NCI-H128 (cell line): ENCODE measurements at regions not wholly inside any gene's neighbourhood (a gene's known extent, or its start where the extent isn't known, plus 50 kb on each side); places are given as distances from the start of the nearest gene placed in this dataset.

ENCODE experiments used
- DNase-seq: peaks from one replicate; lab custom pipeline; 2025; ENCODE audit not compliant: unreplicated experiment; lab: John Stamatoyannopoulos, UW

GRCh38 chr6:99219788-99220187, 129.7 kb downstream of the FAXC start:
- no peak for DNase-seq

- no peak for DNase-seq
These were observed 132.5 kb downstream of the FAXC start for GRCh38 chr6:99216959-99217358.

- no peak for DNase-seq
These were observed 153.4 kb downstream of the FAXC start for GRCh38 chr6:99195986-99196655.

DNA sequence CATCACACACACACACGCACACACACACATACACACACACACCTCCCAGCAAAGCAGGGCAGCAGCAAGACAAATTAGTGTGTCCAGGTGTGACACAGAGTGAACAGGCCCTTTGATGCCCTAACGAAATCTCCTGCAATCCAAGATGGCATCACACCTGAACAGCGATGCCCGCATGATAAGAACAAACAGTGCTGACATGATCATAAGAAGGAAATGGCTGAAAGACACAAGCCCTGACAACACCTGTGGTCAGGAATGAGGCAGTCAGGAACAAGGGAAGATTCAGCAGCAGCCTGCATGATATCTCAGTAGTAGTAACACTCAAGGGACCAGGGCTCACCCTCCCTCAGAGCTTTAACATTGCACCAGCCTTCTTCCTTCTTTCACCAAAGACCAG, 156.9 kb downstream of the FAXC start:
- no peak for DNase-seq

DNA sequence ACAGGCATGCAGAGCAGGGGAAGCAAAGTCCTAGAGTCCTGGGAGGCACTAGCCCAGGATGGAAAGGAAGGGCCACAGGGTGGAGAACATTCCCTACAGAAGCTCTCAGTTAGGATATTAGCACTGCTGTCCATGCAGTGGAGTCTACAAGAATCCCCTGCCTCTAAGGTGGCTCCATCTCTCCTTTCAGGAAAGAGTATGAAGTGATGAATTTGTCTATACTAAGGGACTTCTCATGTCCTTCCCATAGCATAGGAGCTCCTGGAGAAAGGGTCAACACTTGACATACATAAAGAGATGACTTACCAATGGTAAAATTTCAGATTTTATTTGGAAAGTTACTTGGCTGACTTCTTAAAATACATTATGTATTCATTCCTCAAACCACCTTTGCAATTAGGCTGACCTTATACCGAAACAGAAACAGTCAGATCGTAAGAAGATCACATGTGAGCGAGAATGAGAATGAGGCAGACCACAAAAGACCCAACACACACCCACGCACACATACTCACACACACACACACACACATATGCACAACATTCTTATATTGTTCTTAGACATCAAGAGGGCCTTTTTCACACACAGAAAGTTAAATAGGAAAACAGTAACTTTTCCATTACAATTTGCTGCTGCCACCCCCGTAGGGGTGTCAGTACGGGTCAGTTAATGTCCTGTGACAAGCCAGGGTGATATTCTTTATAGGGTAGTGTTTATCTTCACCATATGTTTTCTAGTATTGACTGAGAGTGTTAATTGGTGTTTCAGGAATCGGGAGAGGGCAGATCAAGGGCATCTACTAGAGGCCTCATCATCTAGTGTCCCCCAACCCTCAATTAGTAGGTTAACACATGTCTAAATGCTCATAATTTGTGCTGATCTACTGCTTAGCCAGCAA, 159.4 kb downstream of the FAXC start:
- no peak for DNase-seq

GRCh38 chr6:99187429-99187828, 162.0 kb downstream of the FAXC start:
- DNase-seq: no peak

DNA sequence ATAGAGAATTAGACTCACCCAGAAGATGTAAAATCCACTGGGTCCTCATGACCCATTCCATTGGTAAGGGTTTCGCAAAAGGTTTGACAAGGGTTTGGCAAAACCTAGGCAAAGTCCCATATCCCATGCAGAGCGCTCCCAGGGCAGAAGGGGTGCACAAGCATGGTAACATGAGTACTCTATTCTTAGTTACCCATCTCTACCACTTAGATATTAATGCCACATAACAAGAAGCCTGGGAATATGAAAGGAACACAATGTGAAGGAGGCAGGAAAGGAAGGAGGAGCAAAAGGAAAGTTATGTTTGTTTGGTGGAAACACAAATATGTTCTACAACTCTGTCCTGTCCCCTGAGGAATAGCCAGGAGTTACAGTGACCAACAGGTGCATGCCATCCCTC, 163.1 kb downstream of the FAXC start:
- no peak for DNase-seq

DNA sequence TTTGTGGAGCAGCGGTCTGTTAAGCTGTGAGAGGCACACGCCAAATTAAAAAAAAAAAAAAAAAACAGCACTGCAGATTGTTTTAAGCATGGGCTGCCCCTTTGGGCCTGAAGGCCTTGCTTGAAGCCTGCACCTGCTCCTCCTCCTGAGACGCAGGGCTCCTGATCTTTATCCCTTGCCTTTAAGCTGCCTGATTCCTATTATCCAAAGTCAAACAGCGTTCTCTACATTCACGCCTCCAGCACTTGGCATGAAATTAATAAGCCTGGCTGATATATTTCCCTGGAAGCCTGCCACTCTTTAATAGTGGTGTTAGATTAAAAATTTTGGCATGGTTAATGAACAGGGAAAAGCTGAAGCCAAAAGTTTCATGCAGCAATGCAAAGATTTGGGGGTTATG, 163.9 kb downstream of the FAXC start:
- no peak for DNase-seq

DNA sequence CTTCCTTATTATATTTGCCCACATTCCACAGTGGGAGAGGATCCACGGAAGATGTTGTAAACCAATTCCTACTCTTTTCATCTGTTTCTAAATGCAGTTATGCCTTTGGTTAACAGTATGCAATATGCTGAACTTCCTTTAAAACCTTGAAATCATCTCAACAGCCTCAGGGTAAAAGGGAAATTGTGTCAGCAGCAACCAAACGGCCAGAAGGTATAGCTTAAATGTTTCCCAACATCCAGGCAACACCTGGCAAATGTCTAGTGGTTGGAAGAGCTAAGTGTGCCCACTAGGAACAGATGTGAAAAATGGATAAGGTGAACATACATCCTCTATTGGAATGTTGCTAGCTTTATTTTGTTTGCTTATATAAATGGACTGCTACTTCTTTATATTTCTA, 164.8 kb downstream of the FAXC start:
- DNase-seq: no peak

DNA sequence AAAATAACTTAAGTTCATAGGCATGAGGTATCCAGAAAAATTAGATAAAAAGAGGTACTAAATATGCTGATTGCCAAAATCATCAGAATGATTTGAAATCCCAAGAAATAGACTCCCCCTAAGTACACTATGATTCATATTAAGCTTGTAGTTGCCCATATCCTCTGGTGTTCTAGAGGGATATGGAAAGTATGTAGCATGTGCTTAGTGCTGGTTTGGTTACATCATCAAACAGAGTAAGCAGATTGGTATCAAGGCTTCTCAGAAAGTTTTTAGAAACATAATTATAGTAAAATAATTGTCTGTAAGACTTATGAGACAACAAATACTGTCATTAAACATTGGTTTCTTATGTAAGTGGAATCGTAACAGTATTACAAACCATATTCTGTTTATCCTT, 166.4 kb downstream of the FAXC start:
- no peak for DNase-seq

- no peak for DNase-seq
These were observed 168.3 kb downstream of the FAXC start for GRCh38 chr6:99181174-99181573.

GRCh38 chr6:99178168-99178567, 171.3 kb downstream of the FAXC start:
- no peak for DNase-seq

- no peak for DNase-seq
These were observed 171.7 kb downstream of the FAXC start for GRCh38 chr6:99177736-99178135.

DNA sequence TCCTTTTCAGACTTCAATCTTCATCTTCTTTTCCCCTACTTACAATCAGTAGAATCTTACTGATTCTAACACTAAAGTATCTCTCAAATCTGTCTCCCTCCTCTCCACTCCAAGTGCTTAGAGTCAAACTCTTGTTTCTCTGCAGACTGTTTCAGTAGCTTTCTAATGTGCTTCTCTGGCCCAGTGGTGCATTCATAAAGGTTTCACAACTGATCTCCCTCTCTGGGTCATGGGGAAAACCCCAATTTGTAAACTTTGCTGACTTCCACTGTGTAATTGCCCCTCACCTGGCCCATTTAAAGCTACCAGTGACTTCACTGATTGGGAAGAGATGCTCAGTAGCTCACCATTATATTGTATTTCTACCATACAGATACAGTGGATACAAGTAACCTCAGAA, 183.6 kb downstream of the FAXC start:
- no peak for DNase-seq

- no peak for DNase-seq
These were observed 197.2 kb downstream of the FAXC start for GRCh38 chr6:99152347-99152643.

GRCh38 chr6:99151634-99152346, 197.7 kb downstream of the FAXC start:
- no peak for DNase-seq

- DNase-seq: no peak
These were observed 200.7 kb downstream of the FAXC start for GRCh38 chr6:99148761-99149160.

DNA sequence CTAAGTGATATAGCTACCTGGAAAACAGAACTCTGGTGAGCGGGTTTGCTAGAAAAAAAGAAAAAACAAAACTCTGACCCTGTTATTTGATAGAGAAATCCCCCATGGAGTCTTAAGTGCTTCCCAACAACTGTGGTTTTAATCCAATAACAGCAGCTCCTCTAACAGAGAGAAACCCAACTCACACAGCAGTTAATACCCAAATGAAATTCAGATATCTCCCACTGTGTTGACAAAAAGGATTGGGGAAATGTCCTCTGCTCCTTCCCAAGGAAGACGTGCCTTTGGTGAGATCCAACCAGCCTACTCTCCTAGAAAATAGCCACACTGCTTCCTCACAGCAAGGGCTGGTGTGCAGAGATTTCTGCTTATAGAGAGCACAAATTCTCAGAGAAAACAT, 200.4 kb upstream of the FBXL4 start:
- DNase-seq: no peak

GRCh38 chr6:99147206-99147605, 199.5 kb upstream of the FBXL4 start:
- no peak for DNase-seq

DNA sequence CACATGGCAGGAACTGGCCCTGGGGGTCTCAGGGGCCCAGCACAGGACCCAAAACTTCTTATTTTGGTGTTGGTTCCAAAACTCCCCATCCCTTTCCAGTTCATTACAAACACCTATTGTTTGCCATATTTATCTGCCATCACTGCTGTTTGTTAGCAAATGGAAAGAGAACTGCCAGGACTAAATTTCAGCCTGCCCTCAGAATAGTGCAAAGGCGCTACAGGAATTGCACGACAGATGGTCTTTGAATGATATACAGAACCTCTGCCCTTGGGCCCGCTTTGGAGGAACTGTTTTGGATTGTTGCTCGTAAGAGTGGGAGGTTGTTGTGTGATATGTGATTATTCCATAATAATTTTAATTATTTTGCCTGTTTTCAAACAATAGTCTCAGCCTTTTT, 199.0 kb upstream of the FBXL4 start:
- DNase-seq: no peak

DNA sequence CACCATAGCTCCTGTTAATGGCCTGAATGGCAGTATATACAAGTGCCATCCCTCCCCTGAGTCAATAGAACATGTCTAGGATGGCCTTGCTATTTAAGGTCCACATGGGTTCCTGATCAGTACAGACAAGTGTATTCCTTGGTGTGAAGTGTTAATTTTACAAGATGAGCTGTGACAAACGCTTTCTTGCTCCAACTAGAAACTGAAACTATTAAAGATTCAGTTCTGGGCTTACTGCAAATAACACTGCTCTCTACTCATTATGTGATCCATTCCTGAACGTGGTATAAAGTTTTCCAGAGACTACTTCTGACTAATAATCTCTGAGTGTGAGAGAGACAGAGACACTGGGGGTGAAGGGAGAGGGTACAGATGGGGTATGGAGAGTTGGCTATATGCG, 198.0 kb upstream of the FBXL4 start:
- no peak for DNase-seq
